HEK293T (cell line): ENCODE measurements at regions not wholly inside any gene's neighbourhood (a gene's known extent, or its start where the extent isn't known, plus 50 kb on each side); places are given as distances from the start of the nearest gene placed in this dataset.

Experiments used
- CTCF ChIA-PET: fragments of 350-600 bp; formaldehyde crosslinking; extraction: SDS; loops from one replicate; lab custom pipeline; 2021; ENCODE audit warnings: antibody characterized with exemption, inconsistent platforms; lab: Yijun Ruan, JAX
- POLR2A ChIA-PET: fragments of 350-600 bp; formaldehyde crosslinking; extraction: SDS; loops from one replicate; lab custom pipeline; 2020; ENCODE audit warnings: antibody characterized with exemption, inconsistent platforms; lab: Yijun Ruan, JAX
- DNase-seq: peaks from one replicate; pipeline ENCODE4 v3.0.0; 2012; ENCODE audit warnings: mixed read lengths; ENCODE audit errors: extremely low spot score
- ARNT ChIP-seq: fragments of 450-650 bp; IDR thresholded peaks from 2 replicates; pipeline ENCODE4 v1.6.1; 2017; ENCODE audit warnings: mild to moderate bottlenecking
- BHLHE40 ChIP-seq: fragments of 450-650 bp; IDR thresholded peaks from 2 replicates; pipeline ENCODE4 v1.6.1; 2016; ENCODE audit warnings: mild to moderate bottlenecking, moderate library complexity, borderline replicate concordance
- CTBP1 ChIP-seq: fragments of 450-650 bp; IDR thresholded peaks from 2 replicates; pipeline ENCODE4 v1.6.1; 2016; ENCODE audit warnings: borderline replicate concordance
- ELF4 ChIP-seq: fragments of 450-650 bp; IDR thresholded peaks from 2 replicates; pipeline ENCODE4 v1.6.1; 2017; ENCODE audit warnings: antibody characterized with exemption
- FOXA1 ChIP-seq: fragments of 450-650 bp; IDR thresholded peaks from 2 replicates; pipeline ENCODE4 v1.6.1; 2016; ENCODE audit warnings: mild to moderate bottlenecking
- FOXK2 ChIP-seq: fragments of 450-650 bp; IDR thresholded peaks from 2 replicates; pipeline ENCODE4 v1.6.1; 2016; ENCODE audit warnings: mild to moderate bottlenecking
- FOXM1 ChIP-seq: fragments of 450-650 bp; IDR thresholded peaks from 2 replicates; pipeline ENCODE4 v1.6.1; 2017; ENCODE audit warnings: mild to moderate bottlenecking, borderline replicate concordance
- HDGF ChIP-seq: fragments of 450-650 bp; IDR thresholded peaks from 2 replicates; pipeline ENCODE4 v1.6.1; 2017; ENCODE audit warnings: antibody characterized with exemption, borderline replicate concordance
- L3MBTL2 ChIP-seq: fragments of 450-650 bp; conservative IDR thresholded peaks from 2 replicates; pipeline ENCODE4 v1.6.1; 2016; ENCODE audit warnings: mild to moderate bottlenecking
- LEF1 ChIP-seq: fragments of 450-650 bp; IDR thresholded peaks from 2 replicates; pipeline ENCODE4 v1.6.1; 2017; ENCODE audit warnings: mild to moderate bottlenecking, borderline replicate concordance
- NFRKB ChIP-seq: fragments of 450-650 bp; IDR thresholded peaks from 2 replicates; pipeline ENCODE4 v1.6.1; 2016; ENCODE audit warnings: mild to moderate bottlenecking, moderate library complexity
- PKNOX1 ChIP-seq: fragments of 450-650 bp; IDR thresholded peaks from 2 replicates; pipeline ENCODE4 v1.6.1; 2016
- SP1 ChIP-seq: fragments of 450-650 bp; IDR thresholded peaks from 2 replicates; pipeline ENCODE4 v1.6.1; 2017
- SUZ12 ChIP-seq: fragments of 450-650 bp; IDR thresholded peaks from 2 replicates; pipeline ENCODE4 v1.6.1; 2016; ENCODE audit warnings: mild to moderate bottlenecking
- TARDBP ChIP-seq: fragments of 450-650 bp; IDR thresholded peaks from 2 replicates; pipeline ENCODE4 v1.6.1; 2016
- ZNF384 ChIP-seq: fragments of 450-650 bp; IDR thresholded peaks from 2 replicates; pipeline ENCODE4 v1.6.1; 2016

DNA sequence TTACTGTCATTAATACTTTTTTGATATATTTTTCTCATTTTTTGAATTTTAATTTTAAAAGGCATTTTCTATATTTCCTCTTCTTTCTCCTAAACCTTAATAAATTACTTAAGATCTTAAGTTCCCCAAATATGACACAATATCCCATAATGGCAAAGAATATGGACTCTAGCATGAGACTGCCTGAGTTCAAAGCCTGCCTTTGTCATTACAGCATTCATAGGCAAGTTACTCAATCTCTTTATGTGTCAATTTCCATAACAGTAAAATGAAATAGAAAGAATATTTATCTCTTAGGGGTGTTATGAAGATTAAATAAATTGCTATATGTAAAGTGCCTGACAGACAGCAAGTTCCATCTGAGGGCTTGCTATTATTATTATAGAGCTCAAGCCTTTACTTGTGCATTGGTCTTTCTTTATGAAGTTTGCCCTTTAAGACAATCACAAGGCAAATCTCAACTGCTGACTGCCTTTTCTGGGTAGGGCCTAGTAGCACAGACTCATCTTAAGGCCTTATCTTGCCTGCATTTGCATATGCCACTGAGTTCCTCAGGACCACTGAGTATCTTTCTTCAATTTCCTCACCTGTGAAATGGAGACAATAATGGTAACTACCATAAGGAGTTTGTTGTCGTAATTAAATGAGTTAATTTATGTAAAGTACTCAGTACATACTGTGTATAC lies 231.0 kb downstream of the NRIP1 start:
- no peak for DNase-seq
- TF ChIP-seq SUZ12 (no peak), FOXK2 (no peak), ELF4 (no peak), ARNT (no peak), SP1 (no peak), ZNF384 (no peak), LEF1 (no peak), HDGF (no peak), FOXM1 (no peak), PKNOX1 (no peak), NFRKB (no peak), BHLHE40 (no peak), TARDBP (no peak), FOXA1 (no peak)
- CTCF ChIA-PET = no interaction called here
- POLR2A ChIA-PET = no interaction called here

GRCh38 chr21:14833241-14833640 lies 231.6 kb downstream of the NRIP1 start:
- no peak for DNase-seq
- TF ChIP-seq PKNOX1 = no peak
- no peak for TF ChIP-seq NFRKB
- no peak for TF ChIP-seq HDGF
- no peak for TF ChIP-seq TARDBP
- TF ChIP-seq SP1 = no peak
- TF ChIP-seq ZNF384 = no peak
- no peak for TF ChIP-seq FOXA1
- no peak for TF ChIP-seq L3MBTL2
- TF ChIP-seq CTBP1 = no peak
- no peak for TF ChIP-seq FOXK2
- no peak for TF ChIP-seq ARNT
- no peak for TF ChIP-seq SUZ12
- CTCF ChIA-PET = no interaction called here
- POLR2A ChIA-PET = no interaction called here

DNA sequence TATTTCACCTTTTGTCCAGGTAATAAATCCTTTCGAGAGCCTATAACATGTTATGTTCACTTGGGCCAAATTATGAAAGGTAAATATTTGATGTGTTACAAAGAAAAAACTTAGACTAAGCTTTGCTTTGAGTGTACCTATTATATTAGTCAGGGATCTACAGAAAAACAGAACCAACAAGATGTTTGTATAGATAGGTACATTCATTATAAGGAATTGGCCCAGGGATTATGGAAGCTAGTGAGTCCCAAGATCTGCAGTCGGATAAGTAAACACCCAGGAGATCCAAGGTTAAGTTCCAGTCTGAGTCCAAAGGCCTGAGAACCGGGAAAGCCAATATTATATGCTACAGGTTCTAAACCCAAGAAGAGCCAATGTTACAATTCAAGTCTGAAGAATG lies 234.5 kb downstream of the NRIP1 start:
- ChIA-PET CTCF (no interaction called here), POLR2A (no interaction called here)
- no peak for DNase-seq
- TF ChIP-seq HDGF (no peak), FOXM1 (no peak), L3MBTL2 (no peak), CTBP1 (no peak), TARDBP (no peak), ELF4 (no peak)

GRCh38 chr21:14829685-14830084 lies 235.1 kb downstream of the NRIP1 start:
- TF ChIP-seq FOXM1 = no peak
- no peak for TF ChIP-seq TARDBP
- ChIA-PET POLR2A (no interaction called here), CTCF (no interaction called here)
- DNase-seq = no peak

GRCh38 chr21:14827468-14827867 lies 237.3 kb downstream of the NRIP1 start:
- POLR2A ChIA-PET = no interaction called here
- CTCF ChIA-PET = no interaction called here
- no peak for TF ChIP-seq HDGF
- TF ChIP-seq ELF4 = no peak
- no peak for TF ChIP-seq ARNT
- TF ChIP-seq SP1 = no peak
- no peak for TF ChIP-seq FOXK2
- TF ChIP-seq SUZ12 = no peak
- no peak for DNase-seq

- TF ChIP-seq L3MBTL2 = no peak
- no peak for TF ChIP-seq BHLHE40
- no peak for TF ChIP-seq FOXK2
- TF ChIP-seq FOXM1 = no peak
- no peak for TF ChIP-seq FOXA1
- no peak for TF ChIP-seq NFRKB
- no peak for TF ChIP-seq HDGF
- no peak for TF ChIP-seq SUZ12
- TF ChIP-seq LEF1 = no peak
- no peak for TF ChIP-seq ELF4
- TF ChIP-seq SP1 = no peak
- TF ChIP-seq PKNOX1 = no peak
- ChIA-PET POLR2A (no interaction called here), CTCF (no interaction called here)
- DNase-seq = no peak
Measured at GRCh38 chr21:14826630-14827029, 238.2 kb downstream of the NRIP1 start.

DNA sequence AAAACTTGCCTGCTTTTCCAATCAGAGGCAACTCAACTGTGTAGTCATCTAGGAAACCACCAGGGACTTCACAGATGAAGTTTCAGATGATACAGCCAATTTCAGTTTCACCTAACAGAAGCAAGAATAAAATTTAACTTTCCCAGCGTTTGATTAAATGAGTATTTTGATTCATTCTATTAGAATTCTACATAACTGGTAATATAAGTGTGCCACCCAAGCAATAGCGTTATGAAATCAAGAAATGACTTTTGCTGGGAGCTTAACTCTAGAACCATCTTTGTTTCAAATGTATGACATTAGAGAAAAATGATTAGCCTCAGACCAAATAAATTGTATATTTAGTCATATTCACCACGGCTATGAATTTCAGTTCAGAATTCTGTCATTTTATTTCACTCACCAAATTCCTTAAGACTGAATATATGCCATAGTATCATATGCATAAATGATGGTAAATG lies 239.3 kb downstream of the NRIP1 start:
- ChIA-PET POLR2A (no interaction called here), CTCF (no interaction called here)
- no peak for TF ChIP-seq L3MBTL2
- TF ChIP-seq NFRKB = no peak
- TF ChIP-seq BHLHE40 = no peak
- TF ChIP-seq PKNOX1 = no peak
- no peak for TF ChIP-seq FOXA1
- TF ChIP-seq SUZ12 = no peak
- TF ChIP-seq CTBP1 = no peak
- no peak for TF ChIP-seq ELF4
- TF ChIP-seq ARNT = no peak
- TF ChIP-seq FOXM1 = no peak
- TF ChIP-seq ZNF384 = no peak
- no peak for TF ChIP-seq SP1
- no peak for TF ChIP-seq LEF1
- DNase-seq = no peak
